ENCODE measurements at regions not wholly inside any gene's neighbourhood (a gene's known extent, or its start where the extent isn't known, plus 50 kb on each side); places are given as distances from the start of the nearest gene placed in this dataset.

- TF ChIP-seq CHD7 (IDR thresholded peaks at IDR 0.05; ENCODE audit: insufficient replicate concordance, low read length) (no peak), SUZ12 (IDR thresholded peaks at IDR 0.05; ENCODE audit: low read length) (no peak), CEBPB (IDR thresholded peaks at IDR 0.05; ENCODE audit: low read depth, low read length) (no peak), RBBP5 (IDR thresholded peaks at IDR 0.05; ENCODE audit: borderline replicate concordance, low read depth, low read length) (no peak)
These were observed 121.4 kb upstream of the COPS8 start (continued) for GRCh38 chr2:236964291-236964690.

Data from H1 (cell line).